GM12878 (cell line): ENCODE measurements at regions not wholly inside any gene's neighbourhood (a gene's known extent, or its start where the extent isn't known, plus 50 kb on each side); places are given as distances from the start of the nearest gene placed in this dataset.

Source experiments
- ATAC-seq: fragments of 200-7000 bp; cut with Tn5 transposase; 3 replicates; pipeline ENCODE4 v1.9.1; 2020; ENCODE audit warnings: mild to moderate bottlenecking, moderate library complexity
- BruUV-seq: library from RNA; stranded (reverse); fragments of 400-500 nt; replicated peaks from 2 replicates; lab custom pipeline; 2021; lab: Mats Ljungman, UMichigan
- CTCF ChIA-PET: fragments of 300-600 bp; sonication (Branson Sonifier 250); formaldehyde crosslinking; extraction: SDS; loops from one replicate; lab custom pipeline; 2021; ENCODE audit warnings: inconsistent platforms; lab: Yijun Ruan, JAX
- POLR2A ChIA-PET: fragments of 350-600 bp; formaldehyde crosslinking; extraction: SDS; loops from one replicate; lab custom pipeline; 2021; ENCODE audit warnings: inconsistent platforms; lab: Charles Lee
- RAD21 ChIA-PET: fragments of 300-600 bp; sonication (Branson Sonifier 250); formaldehyde crosslinking; loops from one replicate; lab custom pipeline; 2023; ENCODE audit warnings: antibody characterized with exemption; ENCODE audit not compliant: unreplicated experiment; lab: Charles Lee
- SMC1A ChIA-PET: fragments of 300-600 bp; sonication (Branson Sonifier 250); formaldehyde crosslinking; loops from one replicate; lab custom pipeline; 2023; ENCODE audit not compliant: unreplicated experiment, uncharacterized antibody; lab: Charles Lee
- DNase-seq: peaks from one replicate; pipeline ENCODE4 v3.0.0-alpha.2; 2011; ENCODE audit warnings: low read depth, low spot score
- FAIRE-seq: peaks from 3 replicates; lab custom pipeline; 2011; peaks lifted over from hg19 to GRCh38; lab: Jason Lieb, UNC
- H2AFZ ChIP-seq: 2 replicates; pipeline ENCODE4 v1.6.0; 2011; ENCODE audit warnings: low read depth, low read length, control low read depth; ENCODE audit not compliant: control insufficient read depth
- H3K27ac ChIP-seq: 2 replicates; pipeline ENCODE4 v1.5.1; 2011; ENCODE audit warnings: control low read depth; ENCODE audit not compliant: control insufficient read depth, insufficient read depth
- H3K27me3 ChIP-seq, 2 experiments: replicated peaks in 1 of 2; 2 replicates each; pipeline versions ENCODE4 v1.6.0 to v1.6.1; 2011; ENCODE audit warnings: low read length in 1 of 2; ENCODE audit not compliant: control insufficient read depth in 2 of 2, insufficient read depth in 2 of 2
- H3K36me3 ChIP-seq, 2 experiments: 2 replicates each; pipeline ENCODE4 v1.5.1; 2011; ENCODE audit warnings: low read length in 1 of 2; ENCODE audit not compliant: control insufficient read depth in 2 of 2, insufficient read depth in 2 of 2
- H3K4me1 ChIP-seq: 2 replicates; pipeline ENCODE4 v1.6.1; 2011; ENCODE audit warnings: mild to moderate bottlenecking, low read length, moderate library complexity, mixed read lengths; ENCODE audit not compliant: control insufficient read depth, insufficient read depth
- H3K4me2 ChIP-seq: 2 replicates; pipeline ENCODE4 v1.6.0; 2011; ENCODE audit warnings: control low read depth; ENCODE audit not compliant: control insufficient read depth, insufficient read depth
- H3K4me3 ChIP-seq: fragments of 200-600 bp; sonication (generic); 2 replicates; pipeline ENCODE4 v1.5.1; 2016
- H3K79me2 ChIP-seq: 2 replicates; pipeline ENCODE4 v1.6.0; 2011; ENCODE audit warnings: low read length; ENCODE audit not compliant: control insufficient read depth, insufficient read depth
- H3K9ac ChIP-seq: 2 replicates; pipeline ENCODE4 v1.8.0; 2011; ENCODE audit warnings: low read length, control low read depth, mixed read lengths; ENCODE audit not compliant: control insufficient read depth, insufficient read depth
- H3K9me3 ChIP-seq: replicated peaks from 3 replicates; pipeline ENCODE4 v1.5.1; 2011; ENCODE audit warnings: mild to moderate bottlenecking, low read length; ENCODE audit not compliant: control insufficient read depth, insufficient read depth
- H4K20me1 ChIP-seq: 2 replicates; pipeline ENCODE4 v1.6.0; 2011; ENCODE audit not compliant: control insufficient read depth, insufficient read depth
- CHD4 ChIP-seq: fragments of 200-600 bp; sonication (generic); IDR thresholded peaks from 2 replicates; pipeline ENCODE4 v1.6.1; 2016; ENCODE audit warnings: mild to moderate bottlenecking
- CREM ChIP-seq: IDR thresholded peaks from 2 replicates; pipeline ENCODE4 v1.6.1; 2014; ENCODE audit warnings: antibody characterized with exemption, low read depth
- EZH2 ChIP-seq: IDR thresholded peaks from 2 replicates; pipeline ENCODE4 v1.6.1; 2012; ENCODE audit warnings: low read depth, mild to moderate bottlenecking, control low read depth, inconsistent platforms, low read length, borderline replicate concordance; ENCODE audit not compliant: control insufficient read depth
- GABPA ChIP-seq: IDR thresholded peaks from 2 replicates; pipeline ENCODE4 v1.6.1; 2014; ENCODE audit warnings: antibody characterized with exemption, low read depth, mild to moderate bottlenecking, inconsistent platforms
- POLR2AphosphoS2 ChIP-seq: IDR thresholded peaks from 2 replicates; pipeline ENCODE4 v1.6.1; 2011; ENCODE audit warnings: low read depth, mild to moderate bottlenecking, low read length, improper control_type of control experiment, moderate library complexity
- SMAD1 ChIP-seq: fragments of 450-650 bp; IDR thresholded peaks from 2 replicates; pipeline ENCODE4 v1.6.1; 2018; ENCODE audit warnings: mild to moderate bottlenecking, low read depth; ENCODE audit not compliant: partially characterized antibody
- WGBS: methylation state at CpG from one replicate; pipeline ENCODE4 v1.1.6; 2016; ENCODE audit warnings: low lambda C conversion rate; ENCODE audit not compliant: insufficient replicate concordance, insufficient coverage; ENCODE audit errors: missing lambda C conversion rate; 5-methylcytosine and 5-hydroxymethylcytosine counted together
- in situ Hi-C: fragments of 300-500 bp; cut with MboI; formaldehyde crosslinking; loops from 9 replicates; pipeline ENCODE4 v1.14.3; 2018; ENCODE audit warnings: mixed read lengths
- intact Hi-C: fragments of 100-400 bp; cut with micrococcal nuclease; formaldehyde crosslinking; loops from one replicate; pipeline ENCODE4 v1.14.2; 2022; ENCODE audit not compliant: unreplicated experiment

DNA sequence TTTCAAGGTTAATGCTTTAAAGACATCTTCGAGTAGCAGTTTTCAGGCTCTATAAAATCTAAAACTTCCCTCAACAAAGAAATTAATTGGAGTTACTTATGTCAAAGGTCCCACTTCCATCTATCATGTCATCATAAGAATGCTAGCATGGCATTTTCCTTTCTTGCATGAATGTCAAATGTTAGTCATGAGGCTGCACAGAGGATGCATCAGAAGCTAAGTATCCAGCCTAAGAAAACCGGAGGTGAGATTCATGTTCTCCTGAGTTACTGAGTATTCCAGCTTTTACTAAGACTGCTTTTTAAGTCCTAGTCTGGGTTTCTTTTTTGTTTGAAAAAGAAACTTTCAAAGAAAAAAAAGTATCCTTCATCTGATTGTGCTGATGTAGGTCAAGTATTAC is 130.6 kb upstream of the CDH19 start:
- no peak overlapping the region for H2AFZ ChIP-seq
- ATAC-seq: no peak
- ChIA-PET RAD21 (no interaction called here), SMC1A (no interaction called here), CTCF (no interaction called here), POLR2A (no interaction called here)
- no peak for DNase-seq
- no peaks in the 10 kb centered on the region for H3K79me2 ChIP-seq
- no peaks in the 10 kb centered on the region for H4K20me1 ChIP-seq
- in situ Hi-C loops (no loop called here), intact Hi-C loops (no loop called here)
- no peak overlapping the region for H3K27ac ChIP-seq
- no TSS peak for BruUV-seq
- H3K9ac ChIP-seq: no peak overlapping the region
- H3K27me3 ChIP-seq: no peaks in the 10 kb centered on the region
- FAIRE-seq: no peak
- no peak overlapping the region for H3K4me2 ChIP-seq
- no peak overlapping the region for H3K4me3 ChIP-seq
- H3K4me1 ChIP-seq: no peaks in the 10 kb centered on the region
- H3K9me3 ChIP-seq: no peaks in the 10 kb centered on the region
- 28% methylated on average over 2 of the region's 2 CpGs for WGBS
- no peaks in the 10 kb centered on the region for H3K36me3 ChIP-seq
- no peak for TF ChIP-seq CREM
- no peak for TF ChIP-seq POLR2AphosphoS2
- no peak for TF ChIP-seq CHD4
- TF ChIP-seq EZH2: no peak
- no peak for TF ChIP-seq GABPA

DNA sequence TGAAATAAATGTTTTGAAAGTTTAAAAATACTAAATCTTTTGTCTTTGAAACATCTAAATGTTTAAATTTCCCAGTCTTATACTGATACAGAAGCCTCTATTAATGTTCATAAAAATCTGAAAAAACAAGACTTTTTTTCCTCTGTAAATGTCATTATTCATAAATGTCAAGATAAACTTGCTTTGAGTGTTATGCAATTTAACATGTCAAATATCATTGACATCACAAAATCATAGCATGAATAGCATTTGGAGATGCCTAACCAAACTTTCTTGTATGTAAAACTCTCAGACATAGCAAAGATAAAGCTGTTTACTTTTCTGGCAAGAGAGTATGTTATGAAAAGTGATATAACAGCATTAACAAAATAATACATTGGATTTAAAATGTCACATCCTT is 128.0 kb upstream of the CDH19 start:
- RAD21 ChIA-PET: no interaction called here
- no peak for TF ChIP-seq SMAD1
- TF ChIP-seq, all 136 proteins: peak for 0
- no peaks in the 10 kb centered on the region for H3K4me1 ChIP-seq
- FAIRE-seq (no peak), ATAC-seq (no peak), DNase-seq (no peak)
- no peak overlapping the region for H3K9ac ChIP-seq
- no peaks in the 10 kb centered on the region for H3K36me3 ChIP-seq
- POLR2A ChIA-PET: no interaction called here
- CTCF ChIA-PET: no interaction called here
- in situ Hi-C loops: no loop called here
- no peaks in the 10 kb centered on the region for H3K9me3 ChIP-seq
- H3K27me3 ChIP-seq: no peaks in the 10 kb centered on the region
- no peak overlapping the region for H2AFZ ChIP-seq
- no peaks in the 10 kb centered on the region for H3K79me2 ChIP-seq
- BruUV-seq: no TSS peak
- H4K20me1 ChIP-seq: no peaks in the 10 kb centered on the region
- no peak overlapping the region for H3K27ac ChIP-seq
- H3K4me2 ChIP-seq: no peak overlapping the region
- intact Hi-C loops: no loop called here
- H3K4me3 ChIP-seq: no peak overlapping the region
- SMC1A ChIA-PET: no interaction called here
